NAMALWA (cell line): ENCODE measurements at regions not wholly inside any gene's neighbourhood (a gene's known extent, or its start where the extent isn't known, plus 50 kb on each side); places are given as distances from the start of the nearest gene placed in this dataset.
A peak's percentile ranks its signal among the peaks of the same experiment; 100 is the strongest.

Experiments used
- DNase-seq: peaks from one replicate; pipeline ENCODE4 v3.0.0-alpha.2; 2015; ENCODE audit warnings: low spot score

- no peak for DNase-seq
Observed at GRCh38 chr1:4526747-4527146, 127.7 kb upstream of the AJAP1 start.

GRCh38 chr1:4527819-4528218 is 126.6 kb upstream of the AJAP1 start:
- DNase-seq: no peak

- no peak for DNase-seq
Observed at GRCh38 chr1:4528590-4528989, 125.8 kb upstream of the AJAP1 start.

- DNase-seq: no peak
Observed at GRCh38 chr1:4529446-4530165, 124.8 kb upstream of the AJAP1 start.

- DNase-seq: no peak
Observed at GRCh38 chr1:4530166-4530785, 124.1 kb upstream of the AJAP1 start.

- no peak for DNase-seq
Observed at GRCh38 chr1:4531842-4532241, 122.6 kb upstream of the AJAP1 start.

- no peak for DNase-seq
Observed at GRCh38 chr1:4532656-4533055, 121.8 kb upstream of the AJAP1 start.

GRCh38 chr1:4546911-4547310 is 107.5 kb upstream of the AJAP1 start:
- DNase-seq: no peak

GRCh38 chr1:4549930-4550329 is 104.5 kb upstream of the AJAP1 start:
- peak; percentile 5 for DNase-seq

GRCh38 chr1:4550941-4551340 is 103.5 kb upstream of the AJAP1 start:
- no peak for DNase-seq

GRCh38 chr1:4551706-4552105 is 102.7 kb upstream of the AJAP1 start:
- DNase-seq: no peak

GRCh38 chr1:4553761-4554160 is 100.6 kb upstream of the AJAP1 start:
- DNase-seq: no peak

GRCh38 chr1:4554271-4554865 is 100.0 kb upstream of the AJAP1 start:
- DNase-seq: no peak

GRCh38 chr1:4557949-4558348 is 96.5 kb upstream of the AJAP1 start:
- DNase-seq: no peak

GRCh38 chr1:4561205-4561604 is 93.2 kb upstream of the AJAP1 start:
- no peak for DNase-seq

- DNase-seq: no peak
Observed at GRCh38 chr1:4562321-4562720, 92.1 kb upstream of the AJAP1 start.

- DNase-seq: no peak
Observed at GRCh38 chr1:4563586-4563985, 90.8 kb upstream of the AJAP1 start.

GRCh38 chr1:4564051-4564450 is 90.4 kb upstream of the AJAP1 start:
- no peak for DNase-seq

- DNase-seq: no peak
Observed at GRCh38 chr1:4565166-4565565, 89.2 kb upstream of the AJAP1 start.

- no peak for DNase-seq
Observed at GRCh38 chr1:4565801-4566449, 88.5 kb upstream of the AJAP1 start.

- no peak for DNase-seq
Observed at GRCh38 chr1:4571263-4571662, 83.1 kb upstream of the AJAP1 start.

- no peak for DNase-seq
Observed at GRCh38 chr1:4573526-4573925, 80.9 kb upstream of the AJAP1 start.

GRCh38 chr1:4581807-4582206 is 72.6 kb upstream of the AJAP1 start:
- DNase-seq: no peak
